GM20000 (cell line): ENCODE measurements at regions not wholly inside any gene's neighbourhood (a gene's known extent, or its start where the extent isn't known, plus 50 kb on each side); places are given as distances from the start of the nearest gene placed in this dataset.

Experiments
- DNase-seq: peaks from one replicate; pipeline ENCODE4 v3.0.0; 2012; ENCODE audit warnings: low spot score
- TF ChIP-seq, protein P1 (sequence below): IDR thresholded peaks from 2 replicates; pipeline ENCODE4 v1.5.1; 2012; ENCODE audit warnings: mild to moderate bottlenecking, control low read depth; ENCODE audit errors: extremely low read depth, missing control alignments

DNA sequence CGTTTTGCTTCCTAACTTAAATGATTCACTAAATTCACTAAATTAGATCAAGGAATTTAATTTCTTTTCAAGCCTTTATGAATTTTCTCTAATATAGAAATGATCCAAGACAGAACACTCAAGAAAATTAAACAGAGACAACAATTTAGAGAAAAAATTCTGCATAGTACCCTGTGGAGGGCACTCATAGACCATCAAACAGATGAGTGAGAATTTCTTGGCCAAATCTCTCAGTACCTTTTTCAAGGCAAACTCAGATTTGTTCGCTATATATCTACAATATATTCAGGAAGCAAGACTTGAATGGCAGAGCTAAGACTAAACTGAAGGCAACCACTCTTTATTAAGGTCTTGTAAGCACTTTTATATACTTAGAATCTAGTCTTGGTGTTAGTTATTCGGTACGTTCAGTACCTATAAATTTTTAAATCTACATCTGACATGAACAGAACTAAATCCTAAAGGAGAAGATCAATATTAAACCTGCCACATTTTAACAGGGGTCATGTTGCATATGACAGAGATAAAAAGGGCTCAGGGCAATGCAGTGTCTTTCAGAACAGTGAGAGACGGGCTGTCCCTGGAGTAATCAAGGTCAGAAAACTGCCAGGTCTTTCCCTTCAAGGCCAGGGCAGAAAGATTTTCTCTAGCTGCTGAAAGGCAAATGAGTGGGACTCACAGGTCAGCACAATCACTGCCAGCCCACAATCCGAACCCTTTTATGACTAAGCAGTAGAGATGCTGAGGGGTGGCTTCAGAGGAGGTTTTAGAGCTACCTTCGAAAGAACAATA lies 118.8 kb upstream of the TMPRSS15 start:
- TF ChIP-seq, protein P1, sequence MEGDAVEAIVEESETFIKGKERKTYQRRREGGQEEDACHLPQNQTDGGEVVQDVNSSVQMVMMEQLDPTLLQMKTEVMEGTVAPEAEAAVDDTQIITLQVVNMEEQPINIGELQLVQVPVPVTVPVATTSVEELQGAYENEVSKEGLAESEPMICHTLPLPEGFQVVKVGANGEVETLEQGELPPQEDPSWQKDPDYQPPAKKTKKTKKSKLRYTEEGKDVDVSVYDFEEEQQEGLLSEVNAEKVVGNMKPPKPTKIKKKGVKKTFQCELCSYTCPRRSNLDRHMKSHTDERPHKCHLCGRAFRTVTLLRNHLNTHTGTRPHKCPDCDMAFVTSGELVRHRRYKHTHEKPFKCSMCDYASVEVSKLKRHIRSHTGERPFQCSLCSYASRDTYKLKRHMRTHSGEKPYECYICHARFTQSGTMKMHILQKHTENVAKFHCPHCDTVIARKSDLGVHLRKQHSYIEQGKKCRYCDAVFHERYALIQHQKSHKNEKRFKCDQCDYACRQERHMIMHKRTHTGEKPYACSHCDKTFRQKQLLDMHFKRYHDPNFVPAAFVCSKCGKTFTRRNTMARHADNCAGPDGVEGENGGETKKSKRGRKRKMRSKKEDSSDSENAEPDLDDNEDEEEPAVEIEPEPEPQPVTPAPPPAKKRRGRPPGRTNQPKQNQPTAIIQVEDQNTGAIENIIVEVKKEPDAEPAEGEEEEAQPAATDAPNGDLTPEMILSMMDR, result no peak
- no peak for DNase-seq

DNA sequence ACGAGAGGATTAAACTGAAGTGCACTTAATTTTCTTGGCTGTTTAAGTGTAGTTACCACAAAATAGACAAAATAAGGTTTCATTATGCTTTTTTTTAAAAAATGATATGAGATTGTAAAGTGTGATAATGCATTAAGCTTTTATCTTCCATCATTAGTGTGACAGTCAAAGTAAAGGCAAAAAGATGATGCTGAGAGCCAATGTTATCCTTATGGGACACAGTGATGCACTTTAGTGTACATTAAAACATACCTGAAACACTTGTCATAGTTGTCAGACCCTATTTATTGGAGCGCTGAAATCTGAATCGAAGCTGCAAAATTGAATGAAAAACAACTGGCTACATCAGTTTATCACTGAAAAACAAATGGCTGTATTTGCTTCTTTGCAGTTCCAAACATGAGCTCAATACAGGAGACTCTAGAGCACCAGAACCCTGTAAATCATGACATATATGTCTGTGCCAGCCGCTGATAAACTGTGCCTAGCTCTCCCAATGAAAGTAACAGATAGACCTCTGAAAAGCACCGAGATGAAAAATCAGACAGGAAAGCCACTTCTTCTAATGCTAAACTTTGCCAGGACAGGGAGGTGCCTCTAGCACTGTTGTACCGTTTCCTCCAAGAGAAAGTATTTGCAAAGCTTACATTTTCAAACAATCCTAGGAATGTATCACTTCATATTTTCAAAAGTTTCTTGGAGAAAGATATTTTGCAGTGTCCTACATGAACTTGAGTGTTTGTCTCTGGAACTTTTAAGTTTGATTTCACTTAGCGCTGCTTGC lies 120.7 kb upstream of the TMPRSS15 start:
- no peak for DNase-seq
- TF ChIP-seq, protein P1, result no peak

DNA sequence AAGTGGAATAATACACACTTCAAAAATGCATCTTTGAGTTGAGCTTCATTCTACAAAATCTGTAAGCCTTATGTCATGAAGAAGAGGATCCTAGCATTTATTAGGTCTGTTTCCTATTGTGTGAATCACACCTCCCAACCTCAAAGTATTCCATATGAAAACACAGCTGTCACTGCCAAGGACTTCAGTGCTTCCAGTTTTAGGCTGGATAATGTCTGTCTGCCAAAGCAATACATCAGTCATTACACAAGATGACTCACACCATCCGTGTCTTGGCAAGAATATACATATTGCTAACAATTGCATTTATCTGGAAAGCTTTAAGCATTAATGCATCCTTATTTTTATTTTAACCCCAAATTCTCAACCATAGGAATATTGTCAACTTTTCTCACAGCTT lies 125.7 kb upstream of the TMPRSS15 start:
- DNase-seq, result no peak
- TF ChIP-seq, protein P1, result no peak

DNA sequence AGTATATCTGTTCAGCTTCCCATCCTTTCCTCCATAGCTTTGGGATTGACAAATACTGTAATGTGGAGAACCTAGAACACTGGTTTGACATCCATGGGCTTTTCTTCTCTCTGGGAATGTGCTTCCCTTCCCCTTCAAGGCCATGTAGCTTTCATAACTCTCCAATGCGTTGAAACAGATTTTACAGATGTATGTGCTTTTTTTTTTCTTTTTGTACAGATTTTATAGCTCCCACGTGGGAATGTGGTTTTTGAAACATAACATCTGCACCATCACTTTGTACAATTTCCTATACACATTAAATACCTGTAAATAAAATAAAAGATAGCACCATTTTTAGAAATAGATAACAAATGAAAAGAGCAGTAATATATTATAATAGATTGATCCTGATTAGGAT lies 138.5 kb upstream of the TMPRSS15 start:
- TF ChIP-seq, protein P1, result no peak
- no peak for DNase-seq

DNA sequence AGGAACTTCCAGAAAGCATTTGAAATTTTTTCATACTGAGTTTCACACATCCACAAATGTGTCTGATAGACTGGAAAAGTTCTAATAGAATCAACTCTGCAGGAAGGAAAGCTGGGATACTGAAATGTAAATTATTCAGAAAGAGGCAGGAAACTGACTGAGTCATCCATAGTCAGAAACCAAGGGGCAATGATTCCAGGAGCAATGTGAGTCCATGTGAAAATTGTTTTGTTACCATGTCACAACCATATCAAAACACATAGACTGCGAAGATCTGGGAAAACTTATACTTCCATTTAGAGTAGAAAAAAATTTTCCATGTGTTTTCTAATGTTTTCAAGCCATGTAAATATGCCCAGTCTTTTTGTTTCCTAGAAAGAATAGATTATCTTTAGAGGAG lies 142.3 kb upstream of the TMPRSS15 start:
- no peak for DNase-seq
- TF ChIP-seq, protein P1, result no peak

DNA sequence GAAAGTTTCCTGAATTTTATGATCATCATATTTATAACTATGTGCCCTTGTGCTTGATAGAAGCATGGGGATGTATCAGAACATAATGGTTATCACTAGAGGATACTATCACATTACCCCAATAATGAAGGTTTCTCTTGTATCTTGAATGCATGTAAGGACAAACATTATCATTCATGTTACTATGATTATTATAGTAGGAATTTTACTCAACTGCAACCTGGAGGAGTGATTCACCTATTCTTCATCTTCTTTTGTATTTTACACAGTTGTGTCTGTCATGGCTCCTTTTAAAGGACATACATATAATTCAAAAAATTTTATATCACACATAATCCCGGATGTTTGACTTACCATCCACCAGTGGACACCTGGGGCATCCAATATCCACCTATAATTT lies 143.8 kb upstream of the TMPRSS15 start:
- DNase-seq, result no peak
- TF ChIP-seq, protein P1, result no peak

DNA sequence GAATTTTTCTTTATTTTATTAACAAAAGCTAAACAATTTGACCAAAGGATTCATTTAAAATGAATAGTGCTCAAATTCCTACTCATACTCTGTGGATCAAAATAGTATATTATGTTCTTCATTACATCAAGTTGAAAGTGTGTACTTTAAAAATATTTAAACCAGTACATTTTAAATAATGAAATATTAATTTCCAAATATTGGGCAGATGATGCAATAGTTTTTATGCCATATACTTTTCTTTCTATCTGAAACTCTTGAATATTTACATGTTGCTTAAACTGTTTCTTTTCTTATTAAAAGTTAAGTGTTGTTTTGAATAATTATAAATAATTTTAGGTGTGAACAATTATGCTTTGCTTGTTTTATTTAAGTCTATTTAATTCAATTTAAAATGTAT lies 144.7 kb upstream of the TMPRSS15 start:
- TF ChIP-seq, protein P1, result no peak
- DNase-seq, result no peak
